GM12878 (cell line): ENCODE measurements at regions not wholly inside any gene's neighbourhood (a gene's known extent, or its start where the extent isn't known, plus 50 kb on each side); places are given as distances from the start of the nearest gene placed in this dataset.
A peak's percentile ranks its signal among the peaks of the same experiment; 100 is the strongest.
"Not testable (repeated sequence)": the region's sequence is repeated elsewhere in the genome, so short reads cannot be mapped to it uniquely, and the experiment has no call there.

ENCODE experiments used
- ATAC-seq: fragments of 200-7000 bp; cut with Tn5 transposase; 3 replicates; pipeline ENCODE4 v1.9.1; 2020; ENCODE audit warnings: mild to moderate bottlenecking, moderate library complexity
- BruUV-seq: library from RNA; stranded (reverse); fragments of 400-500 nt; replicated peaks from 2 replicates; lab custom pipeline; 2021; lab: Mats Ljungman, UMichigan
- CTCF ChIA-PET: fragments of 300-600 bp; sonication (Branson Sonifier 250); formaldehyde crosslinking; extraction: SDS; loops from one replicate; lab custom pipeline; 2021; ENCODE audit warnings: inconsistent platforms; lab: Yijun Ruan, JAX
- POLR2A ChIA-PET: fragments of 350-600 bp; formaldehyde crosslinking; extraction: SDS; loops from one replicate; lab custom pipeline; 2021; ENCODE audit warnings: inconsistent platforms; lab: Charles Lee
- RAD21 ChIA-PET: fragments of 300-600 bp; sonication (Branson Sonifier 250); formaldehyde crosslinking; loops from one replicate; lab custom pipeline; 2023; ENCODE audit warnings: antibody characterized with exemption; ENCODE audit not compliant: unreplicated experiment; lab: Charles Lee
- SMC1A ChIA-PET: fragments of 300-600 bp; sonication (Branson Sonifier 250); formaldehyde crosslinking; loops from one replicate; lab custom pipeline; 2023; ENCODE audit not compliant: unreplicated experiment, uncharacterized antibody; lab: Charles Lee
- DNase-seq: peaks from one replicate; pipeline ENCODE4 v3.0.0-alpha.2; 2011; ENCODE audit warnings: low read depth, low spot score
- FAIRE-seq: peaks from 3 replicates; lab custom pipeline; 2011; peaks lifted over from hg19 to GRCh38; lab: Jason Lieb, UNC
- H2AFZ ChIP-seq: 2 replicates; pipeline ENCODE4 v1.6.0; 2011; ENCODE audit warnings: low read depth, low read length, control low read depth; ENCODE audit not compliant: control insufficient read depth
- H3K27ac ChIP-seq: 2 replicates; pipeline ENCODE4 v1.5.1; 2011; ENCODE audit warnings: control low read depth; ENCODE audit not compliant: control insufficient read depth, insufficient read depth
- H3K27me3 ChIP-seq, 2 experiments: replicated peaks in 1 of 2; 2 replicates each; pipeline versions ENCODE4 v1.6.0 to v1.6.1; 2011; ENCODE audit warnings: low read length in 1 of 2; ENCODE audit not compliant: control insufficient read depth in 2 of 2, insufficient read depth in 2 of 2
- H3K36me3 ChIP-seq, 2 experiments: 2 replicates each; pipeline ENCODE4 v1.5.1; 2011; ENCODE audit warnings: low read length in 1 of 2; ENCODE audit not compliant: control insufficient read depth in 2 of 2, insufficient read depth in 2 of 2
- H3K4me1 ChIP-seq: 2 replicates; pipeline ENCODE4 v1.6.1; 2011; ENCODE audit warnings: mild to moderate bottlenecking, low read length, moderate library complexity, mixed read lengths; ENCODE audit not compliant: control insufficient read depth, insufficient read depth
- H3K4me2 ChIP-seq: 2 replicates; pipeline ENCODE4 v1.6.0; 2011; ENCODE audit warnings: control low read depth; ENCODE audit not compliant: control insufficient read depth, insufficient read depth
- H3K4me3 ChIP-seq: fragments of 200-600 bp; sonication (generic); 2 replicates; pipeline ENCODE4 v1.5.1; 2016
- H3K79me2 ChIP-seq: 2 replicates; pipeline ENCODE4 v1.6.0; 2011; ENCODE audit warnings: low read length; ENCODE audit not compliant: control insufficient read depth, insufficient read depth
- H3K9ac ChIP-seq: 2 replicates; pipeline ENCODE4 v1.8.0; 2011; ENCODE audit warnings: low read length, control low read depth, mixed read lengths; ENCODE audit not compliant: control insufficient read depth, insufficient read depth
- H3K9me3 ChIP-seq: replicated peaks from 3 replicates; pipeline ENCODE4 v1.5.1; 2011; ENCODE audit warnings: mild to moderate bottlenecking, low read length; ENCODE audit not compliant: control insufficient read depth, insufficient read depth
- H4K20me1 ChIP-seq: 2 replicates; pipeline ENCODE4 v1.6.0; 2011; ENCODE audit not compliant: control insufficient read depth, insufficient read depth
- RAD21 ChIP-seq: IDR thresholded peaks from 2 replicates; pipeline ENCODE4 v1.6.1; 2011; ENCODE audit warnings: mild to moderate bottlenecking, low read depth, low read length, moderate library complexity; ENCODE audit not compliant: insufficient read depth
- WGBS: methylation state at CpG from one replicate; pipeline ENCODE4 v1.1.6; 2016; ENCODE audit warnings: low lambda C conversion rate; ENCODE audit not compliant: insufficient replicate concordance, insufficient coverage; ENCODE audit errors: missing lambda C conversion rate; 5-methylcytosine and 5-hydroxymethylcytosine counted together
- in situ Hi-C: fragments of 300-500 bp; cut with MboI; formaldehyde crosslinking; loops from 9 replicates; pipeline ENCODE4 v1.14.3; 2018; ENCODE audit warnings: mixed read lengths
- intact Hi-C: fragments of 100-400 bp; cut with micrococcal nuclease; formaldehyde crosslinking; loops from one replicate; pipeline ENCODE4 v1.14.2; 2022; ENCODE audit not compliant: unreplicated experiment
- TF ChIP-seq, protein P1 (sequence below), 3 experiments: IDR thresholded peaks in 2 of 3; conservative IDR thresholded peaks in 1 of 3; 2 replicates each; pipeline ENCODE4 v1.5.1; 2011; ENCODE audit warnings: low read depth in 3 of 3, low read length in 3 of 3, mild to moderate bottlenecking in 3 of 3, control low read depth in 2 of 3, moderate library complexity in 2 of 3, inconsistent platforms in 1 of 3, mixed read lengths in 1 of 3; ENCODE audit not compliant: control insufficient read depth in 2 of 3, insufficient read depth in 1 of 3; ENCODE audit errors: extremely low read depth in 1 of 3
- TF ChIP-seq, protein P2 (sequence below): fragments of 450-650 bp; IDR thresholded peaks from 2 replicates; pipeline ENCODE4 v1.6.1; 2016; ENCODE audit warnings: mild to moderate bottlenecking, moderate library complexity, borderline replicate concordance

DNA sequence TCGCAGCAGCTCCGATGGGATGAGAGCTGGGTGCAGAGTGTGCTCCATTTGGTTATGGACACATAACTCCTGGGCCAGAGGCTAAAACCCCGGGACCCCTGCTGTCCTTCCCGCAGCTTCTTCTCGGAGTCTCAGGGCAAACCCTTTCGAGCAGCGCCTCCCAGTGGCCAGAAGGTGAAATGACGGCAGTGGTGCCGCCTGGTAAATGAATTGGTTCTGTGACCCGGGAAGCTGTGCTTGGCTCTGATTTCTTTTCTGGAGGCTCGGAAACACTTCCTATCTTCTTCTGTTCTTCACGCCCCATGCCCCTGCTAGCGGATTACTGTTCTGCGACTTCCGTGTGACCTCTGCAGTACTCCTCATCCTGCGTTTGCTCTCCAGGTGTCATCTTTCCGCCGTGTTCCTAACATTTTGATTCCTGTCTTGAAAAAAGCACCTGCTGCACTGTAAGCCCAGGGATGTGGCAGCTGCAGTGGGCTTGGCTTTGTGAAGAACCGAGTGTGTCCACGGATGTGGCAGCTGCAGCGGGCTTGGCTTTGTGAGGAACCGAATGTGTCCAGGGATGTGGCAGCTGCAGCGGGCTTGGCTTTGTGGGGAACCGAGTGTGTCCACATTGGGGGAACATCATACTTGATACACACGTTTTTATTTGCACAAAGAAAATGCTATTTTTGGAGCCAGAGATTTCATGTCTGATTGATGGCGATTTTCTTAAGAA lies 118.0 kb upstream of the ALDH3B2 start:
- H3K4me1 ChIP-seq, H3K9ac ChIP-seq, H3K4me3 ChIP-seq, H2AFZ ChIP-seq, H3K4me2 ChIP-seq, H3K27me3 ChIP-seq, H3K9me3 ChIP-seq, H4K20me1 ChIP-seq, H3K79me2 ChIP-seq, in situ Hi-C loops, POLR2A ChIA-PET, BruUV-seq, intact Hi-C loops, H3K36me3 ChIP-seq, DNase-seq, SMC1A ChIA-PET, H3K27ac ChIP-seq, RAD21 ChIA-PET, ATAC-seq: not testable (repeated sequence)
- 0 out of 2 replicates have a peak, but pooled peaks have one; percentile 21 for TF ChIP-seq RAD21
- TF ChIP-seq, protein P1, sequence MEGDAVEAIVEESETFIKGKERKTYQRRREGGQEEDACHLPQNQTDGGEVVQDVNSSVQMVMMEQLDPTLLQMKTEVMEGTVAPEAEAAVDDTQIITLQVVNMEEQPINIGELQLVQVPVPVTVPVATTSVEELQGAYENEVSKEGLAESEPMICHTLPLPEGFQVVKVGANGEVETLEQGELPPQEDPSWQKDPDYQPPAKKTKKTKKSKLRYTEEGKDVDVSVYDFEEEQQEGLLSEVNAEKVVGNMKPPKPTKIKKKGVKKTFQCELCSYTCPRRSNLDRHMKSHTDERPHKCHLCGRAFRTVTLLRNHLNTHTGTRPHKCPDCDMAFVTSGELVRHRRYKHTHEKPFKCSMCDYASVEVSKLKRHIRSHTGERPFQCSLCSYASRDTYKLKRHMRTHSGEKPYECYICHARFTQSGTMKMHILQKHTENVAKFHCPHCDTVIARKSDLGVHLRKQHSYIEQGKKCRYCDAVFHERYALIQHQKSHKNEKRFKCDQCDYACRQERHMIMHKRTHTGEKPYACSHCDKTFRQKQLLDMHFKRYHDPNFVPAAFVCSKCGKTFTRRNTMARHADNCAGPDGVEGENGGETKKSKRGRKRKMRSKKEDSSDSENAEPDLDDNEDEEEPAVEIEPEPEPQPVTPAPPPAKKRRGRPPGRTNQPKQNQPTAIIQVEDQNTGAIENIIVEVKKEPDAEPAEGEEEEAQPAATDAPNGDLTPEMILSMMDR (IDR thresholded peaks at IDR 0.05 in 2 of 3, conservative IDR thresholded peaks at IDR 0.05 in 1 of 3; ENCODE audit: control insufficient read depth in 2 of 3, extremely low read depth in 1 of 3, insufficient read depth in 1 of 3, low read depth in 3 of 3, low read length in 3 of 3) = peak; percentile 17 to 49 (median 41); a peak in 4 of 6 replicates
- 20% methylated on average over 24 of the region's 26 CpGs for WGBS
- FAIRE-seq = peak; percentile 89
- CTCF ChIA-PET = interaction anchor here (0.9 to 1.4 kb wide), 4 partner anchors 101 to 412 kb away, joined by 3 to 4 read pairs (median 3); no protein-coding TSS in a partner anchor

DNA sequence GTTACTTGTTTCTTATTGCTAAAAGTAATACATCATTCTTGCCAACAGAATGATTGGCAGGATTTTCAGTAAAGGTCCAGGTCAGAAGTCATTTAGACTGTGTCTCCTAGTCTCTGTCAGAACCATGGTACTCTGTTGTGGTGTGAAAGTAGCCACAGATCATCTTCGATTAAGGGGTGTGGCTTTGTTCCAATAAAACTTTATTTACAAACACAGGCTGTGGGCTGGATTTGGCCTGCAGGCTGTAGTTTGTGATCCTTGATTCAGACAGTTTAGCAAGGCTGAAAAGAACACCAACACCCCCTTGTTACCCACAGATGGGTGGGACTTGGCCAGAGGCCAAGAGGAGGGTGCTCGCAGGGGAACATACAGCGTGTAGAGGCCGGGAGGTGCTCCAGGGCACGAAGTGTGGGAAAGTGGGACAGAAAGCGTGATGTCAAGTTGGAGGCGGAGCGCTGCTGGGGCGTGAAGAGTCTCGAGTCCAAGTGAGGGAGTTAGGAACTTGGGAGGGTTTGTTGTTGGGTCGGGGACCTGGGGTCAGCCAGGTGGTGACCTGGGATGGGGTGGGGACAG lies 117.3 kb upstream of the ALDH3B2 start:
- intact Hi-C loops, H3K4me1 ChIP-seq, H3K27ac ChIP-seq, H3K27me3 ChIP-seq, H3K4me3 ChIP-seq, RAD21 ChIA-PET, DNase-seq, H3K9me3 ChIP-seq, POLR2A ChIA-PET, BruUV-seq, H3K9ac ChIP-seq: not testable (repeated sequence)
- CTCF ChIA-PET = interaction anchor here (0.9 to 1.4 kb wide), 3 partner anchors 101 to 213 kb away, joined by 3 to 4 read pairs (median 3); no protein-coding TSS in a partner anchor
- WGBS = 36% methylated on average over 11 of the region's 11 CpGs
- TF ChIP-seq, protein P2, sequence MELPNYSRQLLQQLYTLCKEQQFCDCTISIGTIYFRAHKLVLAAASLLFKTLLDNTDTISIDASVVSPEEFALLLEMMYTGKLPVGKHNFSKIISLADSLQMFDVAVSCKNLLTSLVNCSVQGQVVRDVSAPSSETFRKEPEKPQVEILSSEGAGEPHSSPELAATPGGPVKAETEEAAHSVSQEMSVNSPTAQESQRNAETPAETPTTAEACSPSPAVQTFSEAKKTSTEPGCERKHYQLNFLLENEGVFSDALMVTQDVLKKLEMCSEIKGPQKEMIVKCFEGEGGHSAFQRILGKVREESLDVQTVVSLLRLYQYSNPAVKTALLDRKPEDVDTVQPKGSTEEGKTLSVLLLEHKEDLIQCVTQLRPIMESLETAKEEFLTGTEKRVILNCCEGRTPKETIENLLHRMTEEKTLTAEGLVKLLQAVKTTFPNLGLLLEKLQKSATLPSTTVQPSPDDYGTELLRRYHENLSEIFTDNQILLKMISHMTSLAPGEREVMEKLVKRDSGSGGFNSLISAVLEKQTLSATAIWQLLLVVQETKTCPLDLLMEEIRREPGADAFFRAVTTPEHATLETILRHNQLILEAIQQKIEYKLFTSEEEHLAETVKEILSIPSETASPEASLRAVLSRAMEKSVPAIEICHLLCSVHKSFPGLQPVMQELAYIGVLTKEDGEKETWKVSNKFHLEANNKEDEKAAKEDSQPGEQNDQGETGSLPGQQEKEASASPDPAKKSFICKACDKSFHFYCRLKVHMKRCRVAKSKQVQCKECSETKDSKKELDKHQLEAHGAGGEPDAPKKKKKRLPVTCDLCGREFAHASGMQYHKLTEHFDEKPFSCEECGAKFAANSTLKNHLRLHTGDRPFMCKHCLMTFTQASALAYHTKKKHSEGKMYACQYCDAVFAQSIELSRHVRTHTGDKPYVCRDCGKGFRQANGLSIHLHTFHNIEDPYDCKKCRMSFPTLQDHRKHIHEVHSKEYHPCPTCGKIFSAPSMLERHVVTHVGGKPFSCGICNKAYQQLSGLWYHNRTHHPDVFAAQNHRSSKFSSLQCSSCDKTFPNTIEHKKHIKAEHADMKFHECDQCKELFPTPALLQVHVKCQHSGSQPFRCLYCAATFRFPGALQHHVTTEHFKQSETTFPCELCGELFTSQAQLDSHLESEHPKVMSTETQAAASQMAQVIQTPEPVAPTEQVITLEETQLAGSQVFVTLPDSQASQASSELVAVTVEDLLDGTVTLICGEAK = peak; percentile 85
- TF ChIP-seq, all 136 proteins: peak for 1; not testable (repeated sequence) for 135
- H3K4me2 ChIP-seq, in situ Hi-C loops, SMC1A ChIA-PET, H4K20me1 ChIP-seq, H3K79me2 ChIP-seq, FAIRE-seq, H3K36me3 ChIP-seq, H2AFZ ChIP-seq, ATAC-seq: not testable (repeated sequence)
